Panc1 (cell line): ENCODE measurements at regions not wholly inside any gene's neighbourhood (a gene's known extent, or its start where the extent isn't known, plus 50 kb on each side); places are given as distances from the start of the nearest gene placed in this dataset.

Experiments used
- ATAC-seq: fragments of 200-7000 bp; cut with Tn5 transposase; 2 replicates; pipeline ENCODE4 v1.9.1; 2020; ENCODE audit warnings: mild to moderate bottlenecking, moderate library complexity
- BruUV-seq: library from RNA; stranded (reverse); fragments of 400-500 nt; replicated peaks from 2 replicates; lab custom pipeline; 2021; lab: Mats Ljungman, UMichigan
- CTCF ChIA-PET: fragments of 300-600 bp; sonication (Branson Sonifier 250); formaldehyde crosslinking; loops from one replicate; lab custom pipeline; 2022; ENCODE audit warnings: antibody characterized with exemption; lab: Charles Lee
- POLR2A ChIA-PET: fragments of 300-600 bp; sonication (Branson Sonifier 250); formaldehyde crosslinking; loops from one replicate; lab custom pipeline; 2022; ENCODE audit warnings: antibody characterized with exemption; lab: Charles Lee
- DNase-seq: peaks from one replicate; pipeline ENCODE4 v3.0.0-alpha.2; 2010; ENCODE audit warnings: low read depth, low spot score
- H3K27ac ChIP-seq: 2 replicates; pipeline ENCODE4 v1.5.1; 2011; ENCODE audit warnings: mild to moderate bottlenecking, low read length, inconsistent platforms
- H3K27me3 ChIP-seq: fragments of 200-500 bp; sonication (Bioruptor generic); 2 replicates; pipeline ENCODE4 v1.6.0; 2014; ENCODE audit warnings: low read length, inconsistent platforms; ENCODE audit not compliant: control insufficient read depth, insufficient read depth
- H3K36me3 ChIP-seq: fragments of 200-500 bp; sonication (Bioruptor generic); 2 replicates; pipeline ENCODE4 v1.5.1; 2014; ENCODE audit warnings: inconsistent platforms, mild to moderate bottlenecking, low read length, moderate library complexity; ENCODE audit not compliant: control insufficient read depth, insufficient read depth
- H3K4me1 ChIP-seq: 2 replicates; pipeline ENCODE4 v1.5.1; 2011; ENCODE audit warnings: inconsistent platforms, mild to moderate bottlenecking, low read length, moderate library complexity; ENCODE audit not compliant: control insufficient read depth, insufficient read depth
- H3K4me3 ChIP-seq, 2 experiments: 2 replicates each; pipeline ENCODE4 v1.5.1; 2011 to 2012; ENCODE audit warnings: low read depth in 2 of 2, low read length in 2 of 2, mild to moderate bottlenecking in 2 of 2, inconsistent platforms in 1 of 2, moderate library complexity in 1 of 2
- H3K9me3 ChIP-seq: fragments of 200-500 bp; sonication (Bioruptor generic); 2 replicates; pipeline ENCODE4 v1.5.1; 2014; ENCODE audit warnings: low read depth, mild to moderate bottlenecking, inconsistent platforms, low read length, moderate library complexity; ENCODE audit not compliant: control insufficient read depth, insufficient read depth
- POLR2AphosphoS5 ChIP-seq: IDR thresholded peaks from 2 replicates; pipeline ENCODE4 v1.6.1; 2012; ENCODE audit warnings: mild to moderate bottlenecking, low read depth, low read length, moderate library complexity
- REST ChIP-seq, 2 experiments: IDR thresholded peaks; 2 replicates each; pipeline ENCODE4 v1.6.1; 2011 to 2012; ENCODE audit warnings: low read depth in 2 of 2, control low read depth in 1 of 2, low read length in 1 of 2, mild to moderate bottlenecking in 1 of 2, moderate library complexity in 1 of 2; ENCODE audit not compliant: insufficient read depth in 1 of 2
- SIN3A ChIP-seq: IDR thresholded peaks from 2 replicates; pipeline ENCODE4 v1.6.1; 2012; ENCODE audit warnings: low read depth, mild to moderate bottlenecking, low read length, moderate library complexity, borderline replicate concordance; ENCODE audit not compliant: insufficient read depth
- TCF7L2 ChIP-seq: IDR thresholded peaks from 2 replicates; pipeline ENCODE4 v1.6.1; 2011; ENCODE audit warnings: mild to moderate bottlenecking, low read depth, low read length, inconsistent platforms
- in situ Hi-C: cut with HindIII; loops from 2 replicates; pipeline ENCODE4 v1.10.0; 2016; ENCODE audit warnings: low sequenced_read_pairs, low pct_unique_long_range_greater_than_20kb
- intact Hi-C: fragments of 100-400 bp; cut with micrococcal nuclease; formaldehyde crosslinking; loops from one replicate; pipeline ENCODE4 v1.10.0; 2022; ENCODE audit not compliant: unreplicated experiment
- TF ChIP-seq, protein P1 (sequence below): fragments of 450-650 bp; IDR thresholded peaks from 2 replicates; pipeline ENCODE4 v1.5.1; 2017; ENCODE audit warnings: mild to moderate bottlenecking

DNA sequence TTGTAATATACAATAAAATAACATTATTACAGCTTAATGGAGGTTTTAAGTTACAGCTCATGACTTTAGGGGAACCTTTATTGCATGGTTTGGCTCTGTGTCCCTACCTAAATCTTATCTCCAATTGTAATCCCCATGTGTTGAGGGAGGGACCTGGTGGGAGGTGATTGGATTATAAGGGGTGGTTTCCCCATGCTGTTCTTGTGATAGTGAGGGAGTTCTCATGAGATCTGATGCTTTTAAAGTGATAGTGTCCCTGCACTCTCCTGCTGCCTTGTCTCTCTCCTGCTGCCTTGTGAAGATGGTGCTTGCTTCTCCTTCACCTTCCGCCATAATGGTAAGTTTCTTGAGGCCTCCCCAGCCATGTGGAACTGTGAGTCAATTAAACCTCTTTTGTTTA, 132.1 kb upstream of the SYT1 start:
- ATAC-seq, result no peak
- ChIA-PET CTCF (interaction anchor here (0.5 kb wide), 1 partner anchor 836 kb away, joined by 3 read pairs; no protein-coding TSS in a partner anchor), POLR2A (no interaction called here)
- intact Hi-C loops (no loop called here), in situ Hi-C loops (no loop called here)
- Histone ChIP-seq H3K4me3 (no peak overlapping the region), H3K27ac (no peak overlapping the region), H3K36me3 (no peaks in the 10 kb centered on the region), H3K27me3 (no peaks in the 10 kb centered on the region), H3K4me1 (no peaks in the 10 kb centered on the region), H3K9me3 (no peaks in the 10 kb centered on the region)
- no TSS peak for BruUV-seq
- DNase-seq, result no peak
- TF ChIP-seq TCF7L2 (no peak), SIN3A (no peak), POLR2AphosphoS5 (no peak), REST (IDR thresholded peaks at IDR 0.05; ENCODE audit: insufficient read depth in 1 of 2, low read depth in 2 of 2, low read length in 1 of 2) (no peak)
- TF ChIP-seq, protein P1, sequence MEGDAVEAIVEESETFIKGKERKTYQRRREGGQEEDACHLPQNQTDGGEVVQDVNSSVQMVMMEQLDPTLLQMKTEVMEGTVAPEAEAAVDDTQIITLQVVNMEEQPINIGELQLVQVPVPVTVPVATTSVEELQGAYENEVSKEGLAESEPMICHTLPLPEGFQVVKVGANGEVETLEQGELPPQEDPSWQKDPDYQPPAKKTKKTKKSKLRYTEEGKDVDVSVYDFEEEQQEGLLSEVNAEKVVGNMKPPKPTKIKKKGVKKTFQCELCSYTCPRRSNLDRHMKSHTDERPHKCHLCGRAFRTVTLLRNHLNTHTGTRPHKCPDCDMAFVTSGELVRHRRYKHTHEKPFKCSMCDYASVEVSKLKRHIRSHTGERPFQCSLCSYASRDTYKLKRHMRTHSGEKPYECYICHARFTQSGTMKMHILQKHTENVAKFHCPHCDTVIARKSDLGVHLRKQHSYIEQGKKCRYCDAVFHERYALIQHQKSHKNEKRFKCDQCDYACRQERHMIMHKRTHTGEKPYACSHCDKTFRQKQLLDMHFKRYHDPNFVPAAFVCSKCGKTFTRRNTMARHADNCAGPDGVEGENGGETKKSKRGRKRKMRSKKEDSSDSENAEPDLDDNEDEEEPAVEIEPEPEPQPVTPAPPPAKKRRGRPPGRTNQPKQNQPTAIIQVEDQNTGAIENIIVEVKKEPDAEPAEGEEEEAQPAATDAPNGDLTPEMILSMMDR, result no peak

DNA sequence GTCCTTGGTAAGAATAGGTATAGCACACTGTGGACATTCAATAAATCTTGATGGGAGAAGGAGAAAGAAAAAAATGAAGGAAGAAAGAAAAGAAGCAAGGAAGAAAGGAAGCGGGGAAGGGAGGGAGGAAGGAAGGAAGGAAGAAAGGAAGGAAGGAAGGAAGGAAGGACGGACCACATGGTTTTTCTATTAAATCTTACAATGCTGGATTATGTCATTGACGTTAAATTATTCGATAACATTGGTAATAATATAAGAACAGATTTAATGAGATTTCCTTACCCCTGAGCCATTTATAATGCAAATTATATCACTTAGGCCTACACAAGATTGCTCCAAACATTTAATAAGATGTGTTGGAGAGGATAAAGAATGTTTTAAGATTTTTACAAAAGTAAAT, 124.9 kb upstream of the SYT1 start:
- TF ChIP-seq TCF7L2 (no peak), SIN3A (no peak)
- TF ChIP-seq, protein P1, result no peak
- Histone ChIP-seq H3K27ac (no peak overlapping the region), H3K36me3 (no peaks in the 10 kb centered on the region), H3K4me1 (no peaks in the 10 kb centered on the region), H3K9me3 (no peaks in the 10 kb centered on the region), H3K27me3 (no peaks in the 10 kb centered on the region), H3K4me3 (no peak overlapping the region)
- no TSS peak for BruUV-seq
- ChIA-PET POLR2A (no interaction called here), CTCF (no interaction called here)
- intact Hi-C loops (no loop called here), in situ Hi-C loops (no loop called here)
- DNase-seq (no peak), ATAC-seq (no peak)
